ENCODE measurements at regions not wholly inside any gene's neighbourhood (a gene's known extent, or its start where the extent isn't known, plus 50 kb on each side); places are given as distances from the start of the nearest gene placed in this dataset.

GRCh38 chr16:35177851-35178250, 1718.4 kb downstream of the TP53TG3F start:
- no peak for TF ChIP-seq EZH2 (IDR thresholded peaks at IDR 0.05; ENCODE audit: insufficient read depth, low read length)
- TF ChIP-seq, protein P1, sequence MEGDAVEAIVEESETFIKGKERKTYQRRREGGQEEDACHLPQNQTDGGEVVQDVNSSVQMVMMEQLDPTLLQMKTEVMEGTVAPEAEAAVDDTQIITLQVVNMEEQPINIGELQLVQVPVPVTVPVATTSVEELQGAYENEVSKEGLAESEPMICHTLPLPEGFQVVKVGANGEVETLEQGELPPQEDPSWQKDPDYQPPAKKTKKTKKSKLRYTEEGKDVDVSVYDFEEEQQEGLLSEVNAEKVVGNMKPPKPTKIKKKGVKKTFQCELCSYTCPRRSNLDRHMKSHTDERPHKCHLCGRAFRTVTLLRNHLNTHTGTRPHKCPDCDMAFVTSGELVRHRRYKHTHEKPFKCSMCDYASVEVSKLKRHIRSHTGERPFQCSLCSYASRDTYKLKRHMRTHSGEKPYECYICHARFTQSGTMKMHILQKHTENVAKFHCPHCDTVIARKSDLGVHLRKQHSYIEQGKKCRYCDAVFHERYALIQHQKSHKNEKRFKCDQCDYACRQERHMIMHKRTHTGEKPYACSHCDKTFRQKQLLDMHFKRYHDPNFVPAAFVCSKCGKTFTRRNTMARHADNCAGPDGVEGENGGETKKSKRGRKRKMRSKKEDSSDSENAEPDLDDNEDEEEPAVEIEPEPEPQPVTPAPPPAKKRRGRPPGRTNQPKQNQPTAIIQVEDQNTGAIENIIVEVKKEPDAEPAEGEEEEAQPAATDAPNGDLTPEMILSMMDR (IDR thresholded peaks at IDR 0.05; ENCODE audit: insufficient read depth, low read depth, low read length), result no peak
- H3K27ac ChIP-seq (ENCODE audit: low read depth, low read length), result no peak overlapping the region
- no peak overlapping the region for H3K4me3 Mint-ChIP-seq (ENCODE audit: unreplicated experiment)
- H3K9ac ChIP-seq (ENCODE audit: low read length), result no peak overlapping the region
- H3K79me2 ChIP-seq (ENCODE audit: insufficient read depth, low read length), result no peaks in the 10 kb centered on the region
- H3K4me1 Mint-ChIP-seq (ENCODE audit: low read depth, unreplicated experiment), result no peaks in the 10 kb centered on the region
- no peak overlapping the region for H3K27ac Mint-ChIP-seq (ENCODE audit: unreplicated experiment)
- peaks cover 14% of the 10 kb centered on the region for H3K9me3 Mint-ChIP-seq (ENCODE audit: unreplicated experiment)
- peaks cover 6% of the 10 kb centered on the region for H3K9me3 ChIP-seq (ENCODE audit: insufficient read depth, low read depth, low read length)
- no peaks in the 10 kb centered on the region for H3K36me3 ChIP-seq (ENCODE audit: insufficient read depth, low read length)
- H2AFZ ChIP-seq (ENCODE audit: low read depth, low read length), result no peak overlapping the region
- H4K20me1 ChIP-seq (ENCODE audit: insufficient read depth, low read length), result no peaks in the 10 kb centered on the region
- no peak for DNase-seq (ENCODE audit: low read depth)
- no peaks in the 10 kb centered on the region for H3K36me3 Mint-ChIP-seq (ENCODE audit: low read depth, unreplicated experiment)
- no peaks in the 10 kb centered on the region for H3K27me3 ChIP-seq (ENCODE audit: insufficient read depth, low read length)
- H3K4me2 ChIP-seq (ENCODE audit: low read length), result no peak overlapping the region
- H3K27me3 Mint-ChIP-seq (ENCODE audit: low read depth, unreplicated experiment), result peaks cover 2% of the 10 kb centered on the region
- no peak for FAIRE-seq
- H3K4me1 ChIP-seq (ENCODE audit: insufficient read depth, low read length), result no peaks in the 10 kb centered on the region
- H3K4me3 ChIP-seq (ENCODE audit: insufficient read depth, low read depth, low read length), result no peak overlapping the region

GRCh38 chr16:35180970-35181369, 1721.6 kb downstream of the TP53TG3F start:
- Histone ChIP-seq H3K9me3 (ENCODE audit: insufficient read depth, low read depth, low read length) (peaks cover 2% of the 10 kb centered on the region), H3K4me2 (ENCODE audit: low read length) (no peak overlapping the region), H4K20me1 (ENCODE audit: insufficient read depth, low read length) (no peaks in the 10 kb centered on the region), H3K36me3 (ENCODE audit: insufficient read depth, low read length) (no peaks in the 10 kb centered on the region), H3K9ac (ENCODE audit: low read length) (no peak overlapping the region), H3K4me1 (ENCODE audit: insufficient read depth, low read length) (no peaks in the 10 kb centered on the region), H3K4me3 (ENCODE audit: insufficient read depth, low read depth, low read length) (no peak overlapping the region), H3K79me2 (ENCODE audit: insufficient read depth, low read length) (no peaks in the 10 kb centered on the region), H2AFZ (ENCODE audit: low read depth, low read length) (no peak overlapping the region), H3K27me3 (ENCODE audit: insufficient read depth, low read length) (no peaks in the 10 kb centered on the region), H3K27ac (ENCODE audit: low read depth, low read length) (no peak overlapping the region)
- Mint-ChIP-seq H3K36me3 (ENCODE audit: low read depth, unreplicated experiment) (no peaks in the 10 kb centered on the region), H3K27ac (ENCODE audit: unreplicated experiment) (no peak overlapping the region), H3K27me3 (ENCODE audit: low read depth, unreplicated experiment) (peaks cover 2% of the 10 kb centered on the region), H3K4me3 (ENCODE audit: unreplicated experiment) (no peak overlapping the region), H3K4me1 (ENCODE audit: low read depth, unreplicated experiment) (no peaks in the 10 kb centered on the region), H3K9me3 (ENCODE audit: unreplicated experiment) (peaks cover 26% of the 10 kb centered on the region)
- no peak for FAIRE-seq
- TF ChIP-seq, protein P1 (IDR thresholded peaks at IDR 0.05; ENCODE audit: insufficient read depth, low read depth, low read length), result no peak
- TF ChIP-seq EZH2 (IDR thresholded peaks at IDR 0.05; ENCODE audit: insufficient read depth, low read length), result no peak
- no peak for DNase-seq (ENCODE audit: low read depth)

- TF ChIP-seq, protein P1 (IDR thresholded peaks at IDR 0.05; ENCODE audit: insufficient read depth, low read depth, low read length), result no peak
- TF ChIP-seq EZH2 (IDR thresholded peaks at IDR 0.05; ENCODE audit: insufficient read depth, low read length), result no peak
- FAIRE-seq, result no peak
These were observed 1722.1 kb downstream of the TP53TG3F start for GRCh38 chr16:35181422-35182030.

More at GRCh38 chr16:35181422-35182030, 1722.1 kb downstream of the TP53TG3F start:
- no peak overlapping the region for H3K27ac Mint-ChIP-seq (ENCODE audit: unreplicated experiment)
- H3K4me3 ChIP-seq (ENCODE audit: insufficient read depth, low read depth, low read length), result no peak overlapping the region
- no peaks in the 10 kb centered on the region for H3K27me3 ChIP-seq (ENCODE audit: insufficient read depth, low read length)
- peaks cover 2% of the 10 kb centered on the region for H3K27me3 Mint-ChIP-seq (ENCODE audit: low read depth, unreplicated experiment)
- no peak overlapping the region for H3K4me2 ChIP-seq (ENCODE audit: low read length)
- H4K20me1 ChIP-seq (ENCODE audit: insufficient read depth, low read length), result no peaks in the 10 kb centered on the region
- no peaks in the 10 kb centered on the region for H3K36me3 ChIP-seq (ENCODE audit: insufficient read depth, low read length)
- DNase-seq (ENCODE audit: low read depth), result no peak
- no peak overlapping the region for H3K4me3 Mint-ChIP-seq (ENCODE audit: unreplicated experiment)
- H3K4me1 Mint-ChIP-seq (ENCODE audit: low read depth, unreplicated experiment), result no peaks in the 10 kb centered on the region
- H3K27ac ChIP-seq (ENCODE audit: low read depth, low read length), result no peak overlapping the region
- H3K9ac ChIP-seq (ENCODE audit: low read length), result no peak overlapping the region
- H3K4me1 ChIP-seq (ENCODE audit: insufficient read depth, low read length), result no peaks in the 10 kb centered on the region
- peaks cover 5% of the 10 kb centered on the region for H3K9me3 ChIP-seq (ENCODE audit: insufficient read depth, low read depth, low read length)
- H3K36me3 Mint-ChIP-seq (ENCODE audit: low read depth, unreplicated experiment), result no peaks in the 10 kb centered on the region
- H2AFZ ChIP-seq (ENCODE audit: low read depth, low read length), result no peak overlapping the region
- peaks cover 28% of the 10 kb centered on the region for H3K9me3 Mint-ChIP-seq (ENCODE audit: unreplicated experiment)
- no peaks in the 10 kb centered on the region for H3K79me2 ChIP-seq (ENCODE audit: insufficient read depth, low read length)

All from astrocyte (in vitro differentiated cells and primary cell).